HFFc6 (cell line): ENCODE measurements at regions not wholly inside any gene's neighbourhood (a gene's known extent, or its start where the extent isn't known, plus 50 kb on each side); places are given as distances from the start of the nearest gene placed in this dataset.

Experiments used
- DNase-seq: peaks from one replicate; pipeline ENCODE4 v3.0.0-alpha.2; 2018
- H3K27ac Mint-ChIP-seq: 2 replicates; pipeline ENCODE4 v1.8.0; 2020; ENCODE audit warnings: mild to moderate bottlenecking, mixed read lengths
- H3K27me3 Mint-ChIP-seq: 2 replicates; pipeline ENCODE4 v1.8.0; 2021; ENCODE audit warnings: mild to moderate bottlenecking, moderate library complexity, mixed read lengths; ENCODE audit not compliant: insufficient read depth
- H3K36me3 Mint-ChIP-seq: 2 replicates; pipeline ENCODE4 v1.8.0; 2021; ENCODE audit warnings: low read depth, mixed read lengths
- H3K4me1 Mint-ChIP-seq: 2 replicates; pipeline ENCODE4 v1.8.0; 2020; ENCODE audit warnings: low read depth, mixed read lengths
- H3K4me3 Mint-ChIP-seq: 2 replicates; pipeline ENCODE4 v1.8.0; 2020; ENCODE audit warnings: mild to moderate bottlenecking, moderate library complexity, mixed read lengths
- H3K9me3 Mint-ChIP-seq: 2 replicates; pipeline ENCODE4 v1.8.0; 2020; ENCODE audit warnings: mild to moderate bottlenecking, mixed read lengths
- TF ChIP-seq, protein P1 (sequence below): fragments of 200-600 bp; sonication (generic); IDR thresholded peaks from 2 replicates; pipeline ENCODE4 v1.5.0; 2021; ENCODE audit warnings: antibody characterized with exemption, mild to moderate bottlenecking

DNA sequence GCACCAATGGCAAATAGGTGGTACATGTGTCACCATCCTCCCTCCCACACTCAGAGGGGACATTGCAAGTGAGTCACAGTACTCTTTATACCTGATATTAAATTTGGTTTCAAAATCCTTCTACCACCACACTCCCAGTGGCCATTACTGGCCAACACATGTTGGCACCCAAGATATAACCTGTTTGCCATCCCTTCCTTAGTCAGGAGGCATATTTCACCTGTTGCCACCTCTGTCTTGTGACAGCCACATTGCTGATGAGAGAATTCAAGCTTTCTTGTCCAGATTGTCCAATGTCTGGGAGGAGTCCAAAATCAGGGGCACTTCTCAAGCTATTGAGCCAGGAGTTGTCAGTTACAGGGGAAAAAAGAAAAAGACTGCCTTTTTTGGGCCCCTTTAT, 80.2 kb upstream of the WWC1 start:
- Mint-ChIP-seq H3K4me3 (no peak overlapping the region), H3K9me3 (no peaks in the 10 kb centered on the region), H3K36me3 (no peaks in the 10 kb centered on the region), H3K27ac (no peak overlapping the region), H3K4me1 (peaks cover 8% of the 10 kb centered on the region), H3K27me3 (peaks cover 15% of the 10 kb centered on the region)
- TF ChIP-seq, protein P1, sequence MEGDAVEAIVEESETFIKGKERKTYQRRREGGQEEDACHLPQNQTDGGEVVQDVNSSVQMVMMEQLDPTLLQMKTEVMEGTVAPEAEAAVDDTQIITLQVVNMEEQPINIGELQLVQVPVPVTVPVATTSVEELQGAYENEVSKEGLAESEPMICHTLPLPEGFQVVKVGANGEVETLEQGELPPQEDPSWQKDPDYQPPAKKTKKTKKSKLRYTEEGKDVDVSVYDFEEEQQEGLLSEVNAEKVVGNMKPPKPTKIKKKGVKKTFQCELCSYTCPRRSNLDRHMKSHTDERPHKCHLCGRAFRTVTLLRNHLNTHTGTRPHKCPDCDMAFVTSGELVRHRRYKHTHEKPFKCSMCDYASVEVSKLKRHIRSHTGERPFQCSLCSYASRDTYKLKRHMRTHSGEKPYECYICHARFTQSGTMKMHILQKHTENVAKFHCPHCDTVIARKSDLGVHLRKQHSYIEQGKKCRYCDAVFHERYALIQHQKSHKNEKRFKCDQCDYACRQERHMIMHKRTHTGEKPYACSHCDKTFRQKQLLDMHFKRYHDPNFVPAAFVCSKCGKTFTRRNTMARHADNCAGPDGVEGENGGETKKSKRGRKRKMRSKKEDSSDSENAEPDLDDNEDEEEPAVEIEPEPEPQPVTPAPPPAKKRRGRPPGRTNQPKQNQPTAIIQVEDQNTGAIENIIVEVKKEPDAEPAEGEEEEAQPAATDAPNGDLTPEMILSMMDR = no peak
- no peak for DNase-seq

DNA sequence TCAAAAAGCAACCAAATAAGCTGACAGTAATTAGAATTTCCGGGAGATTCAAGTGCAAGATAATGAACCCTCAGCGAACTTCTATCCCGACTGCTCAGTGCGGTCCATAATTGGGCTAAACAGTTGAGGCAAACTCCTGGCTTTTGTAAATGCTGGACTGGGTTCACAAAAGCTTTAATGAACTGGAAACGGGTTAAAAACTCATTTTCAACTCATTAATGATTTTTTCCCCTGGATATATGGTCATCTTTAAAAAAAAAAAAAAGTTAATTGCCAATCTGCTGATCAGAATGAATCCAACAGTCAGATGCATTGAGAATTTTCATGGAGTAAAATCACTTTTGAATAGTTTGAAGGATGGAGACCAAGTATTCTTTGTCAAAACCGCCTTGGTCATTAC, 79.5 kb upstream of the WWC1 start:
- TF ChIP-seq, protein P1 = no peak
- Mint-ChIP-seq H3K27ac (no peak overlapping the region), H3K4me3 (no peak overlapping the region), H3K4me1 (peaks cover 8% of the 10 kb centered on the region), H3K9me3 (no peaks in the 10 kb centered on the region), H3K27me3 (peaks cover 13% of the 10 kb centered on the region), H3K36me3 (no peaks in the 10 kb centered on the region)
- no peak for DNase-seq

DNA sequence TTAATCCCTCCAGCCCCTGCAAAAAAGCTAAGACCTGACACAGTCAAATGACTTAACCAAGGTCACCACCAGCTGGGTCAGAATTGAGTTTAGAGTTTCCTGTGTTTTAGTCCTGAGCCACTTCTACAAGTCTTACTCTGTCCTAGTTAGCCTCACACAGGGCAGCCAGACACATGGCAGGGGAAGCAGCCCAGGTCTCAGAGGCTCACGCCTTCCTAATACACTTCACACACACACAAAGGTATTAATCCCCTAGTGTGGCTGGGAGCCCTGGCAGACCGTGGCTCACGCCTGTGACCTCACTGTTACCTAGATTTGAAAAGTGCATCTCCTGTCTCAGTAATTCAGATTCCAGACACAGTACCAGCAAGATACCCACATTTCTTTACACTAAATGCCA, 77.4 kb upstream of the WWC1 start:
- no peak overlapping the region for H3K4me3 Mint-ChIP-seq
- H3K27ac Mint-ChIP-seq = no peak overlapping the region
- peaks cover 8% of the 10 kb centered on the region for H3K4me1 Mint-ChIP-seq
- H3K36me3 Mint-ChIP-seq = no peaks in the 10 kb centered on the region
- no peaks in the 10 kb centered on the region for H3K9me3 Mint-ChIP-seq
- no peak for DNase-seq
- TF ChIP-seq, protein P1 = no peak
- H3K27me3 Mint-ChIP-seq = peaks cover 11% of the 10 kb centered on the region

DNA sequence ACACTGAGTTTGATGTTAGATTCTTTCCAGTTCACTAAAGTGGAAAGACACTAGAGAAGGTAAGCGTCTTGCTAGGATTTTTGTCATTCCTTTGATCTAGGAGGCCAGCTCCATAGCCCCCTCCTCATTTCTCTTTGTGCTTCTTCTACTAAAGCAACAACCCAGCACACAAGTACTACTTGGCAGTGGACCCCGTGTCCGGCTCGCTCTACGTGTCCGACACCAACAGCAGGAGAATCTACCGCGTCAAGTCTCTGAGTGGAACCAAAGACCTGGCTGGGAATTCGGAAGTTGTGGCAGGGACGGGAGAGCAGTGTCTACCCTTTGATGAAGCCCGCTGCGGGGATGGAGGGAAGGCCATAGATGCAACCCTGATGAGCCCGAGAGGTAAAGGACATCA, 76.6 kb upstream of the WWC1 start:
- no peak overlapping the region for H3K4me3 Mint-ChIP-seq

DNA sequence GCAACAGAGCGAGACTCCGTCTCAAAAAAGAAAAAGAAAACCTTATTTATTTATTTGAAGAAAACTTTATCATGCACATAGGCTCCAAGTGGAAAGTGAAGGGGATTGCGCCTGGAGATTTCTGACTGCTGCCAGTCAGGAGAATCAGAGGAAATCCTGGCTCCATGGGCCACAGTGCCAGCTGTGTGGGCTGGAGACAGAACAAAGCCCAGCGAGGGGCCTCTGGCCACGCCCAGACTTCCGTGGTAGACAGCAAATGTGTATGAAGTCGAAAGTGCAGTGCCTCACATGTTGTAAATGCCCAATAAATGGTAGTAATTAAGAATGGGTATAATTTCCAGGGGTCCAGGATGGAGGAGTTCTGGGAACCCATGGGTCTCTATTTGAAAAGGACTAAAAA, 75.8 kb upstream of the WWC1 start:
- DNase-seq = no peak
- H3K9me3 Mint-ChIP-seq = no peaks in the 10 kb centered on the region
- H3K4me3 Mint-ChIP-seq = no peak overlapping the region
- TF ChIP-seq, protein P1 = no peak
- no peaks in the 10 kb centered on the region for H3K36me3 Mint-ChIP-seq
- H3K4me1 Mint-ChIP-seq = peaks cover 12% of the 10 kb centered on the region
- H3K27ac Mint-ChIP-seq = no peak overlapping the region
- peaks cover 9% of the 10 kb centered on the region for H3K27me3 Mint-ChIP-seq

More for the DNA sequence above, 76.6 kb upstream of the WWC1 start:
- Mint-ChIP-seq H3K36me3 (no peaks in the 10 kb centered on the region), H3K27ac (no peak overlapping the region), H3K4me1 (peaks cover 7% of the 10 kb centered on the region), H3K9me3 (no peaks in the 10 kb centered on the region), H3K27me3 (peaks cover 9% of the 10 kb centered on the region)
- TF ChIP-seq, protein P1 = no peak
- no peak for DNase-seq

DNA sequence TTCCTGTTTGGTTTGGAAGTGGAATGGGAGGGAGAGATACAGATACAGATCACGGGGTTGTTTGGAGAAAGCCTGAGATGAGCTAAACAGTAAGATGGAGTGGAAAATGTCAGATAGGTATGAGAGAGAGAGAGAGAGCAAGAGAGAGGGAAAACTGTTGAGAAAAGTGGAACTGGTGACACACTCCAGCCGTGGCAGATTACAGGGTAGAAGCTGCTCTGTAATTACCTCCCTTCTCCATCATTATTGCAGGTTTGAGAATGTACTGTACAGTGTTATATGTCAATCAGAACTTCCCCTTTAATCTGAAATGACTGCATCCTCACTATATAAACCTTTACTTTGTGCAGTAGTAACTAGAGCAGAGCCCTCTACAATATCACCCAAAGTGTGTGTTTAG, 74.5 kb upstream of the WWC1 start:
- no peak overlapping the region for H3K27ac Mint-ChIP-seq
- H3K9me3 Mint-ChIP-seq = no peaks in the 10 kb centered on the region
- H3K4me3 Mint-ChIP-seq = no peak overlapping the region
- peaks cover 17% of the 10 kb centered on the region for H3K27me3 Mint-ChIP-seq
- TF ChIP-seq, protein P1 = no peak
- H3K4me1 Mint-ChIP-seq = peaks cover 12% of the 10 kb centered on the region
- no peak for DNase-seq
- H3K36me3 Mint-ChIP-seq = no peaks in the 10 kb centered on the region
